Erythroblast (primary cell): ENCODE measurements at regions not wholly inside any gene's neighbourhood (a gene's known extent, or its start where the extent isn't known, plus 50 kb on each side); places are given as distances from the start of the nearest gene placed in this dataset.

Experiments used
- GATA1 ChIP-seq: IDR thresholded peaks from 2 replicates; pipeline ENCODE4 v1.6.1; 2011; ENCODE audit warnings: low read depth, mild to moderate bottlenecking, control low read depth, low read length, moderate library complexity
- POLR2A ChIP-seq: IDR thresholded peaks from 2 replicates; pipeline ENCODE4 v1.6.1; 2011; ENCODE audit warnings: mild to moderate bottlenecking, low read length

DNA sequence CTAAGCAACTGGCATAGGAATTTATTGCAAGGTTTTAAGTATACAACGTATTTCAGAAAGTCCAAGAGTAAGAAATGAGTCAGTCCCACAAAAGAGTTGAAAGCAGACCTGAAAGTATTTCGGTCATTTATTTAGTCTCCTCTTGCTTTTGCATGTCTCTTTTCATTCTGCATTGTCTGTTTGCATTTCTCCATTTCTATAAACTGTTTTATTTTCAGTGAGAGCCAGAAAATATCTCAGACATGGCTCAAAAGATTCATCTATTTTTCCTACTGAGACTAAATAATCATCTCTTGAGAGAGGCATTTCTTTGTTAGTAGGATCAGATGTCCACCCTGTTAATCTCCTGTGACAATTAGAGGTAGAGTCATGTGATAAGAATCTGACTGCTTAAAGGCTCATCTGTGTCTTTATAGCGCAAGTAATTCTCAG, 219.1 kb upstream of the CCDC179 start:
- no peak for TF ChIP-seq POLR2A
- no peak for TF ChIP-seq GATA1
